ENCODE measurements at regions not wholly inside any gene's neighbourhood (a gene's known extent, or its start where the extent isn't known, plus 50 kb on each side); places are given as distances from the start of the nearest gene placed in this dataset.

DNA sequence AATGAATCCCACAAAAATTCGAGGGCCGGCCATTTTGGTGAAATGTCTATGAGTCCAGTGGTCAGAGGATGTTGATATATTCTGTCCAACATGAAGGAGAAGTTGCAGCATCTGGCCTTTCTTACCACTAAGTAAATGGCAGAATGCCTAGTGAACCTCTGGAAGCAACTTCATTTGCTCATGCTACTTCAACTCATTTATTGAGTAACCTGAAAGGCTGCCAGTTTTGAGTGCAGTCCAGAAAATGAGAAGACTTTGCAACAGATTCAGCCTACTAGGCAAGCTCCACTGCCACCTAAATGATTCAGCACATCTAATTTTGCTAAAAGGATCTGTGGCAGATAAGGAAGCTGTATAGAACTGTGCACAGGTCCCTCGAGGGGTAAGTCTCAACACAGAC lies 265.0 kb downstream of the OPA1 start:
- Mint-ChIP-seq H3K27ac (ENCODE audit: unreplicated experiment) (no peak overlapping the region), H3K9me3 (ENCODE audit: low read depth, unreplicated experiment) (peaks cover 6% of the 10 kb centered on the region), H3K4me1 (ENCODE audit: low read depth, unreplicated experiment) (peaks cover 48% of the 10 kb centered on the region), H3K27me3 (ENCODE audit: unreplicated experiment) (no peaks in the 10 kb centered on the region), H3K4me3 (ENCODE audit: low read depth, unreplicated experiment) (no peak overlapping the region), H3K36me3 (ENCODE audit: insufficient read depth, unreplicated experiment) (no peaks in the 10 kb centered on the region)
- CTCF ChIA-PET = interaction anchor here (1.4 kb wide), 1 partner anchor 14 kb away, joined by 4 read pairs; no protein-coding TSS in a partner anchor
- TF ChIP-seq, protein P1, sequence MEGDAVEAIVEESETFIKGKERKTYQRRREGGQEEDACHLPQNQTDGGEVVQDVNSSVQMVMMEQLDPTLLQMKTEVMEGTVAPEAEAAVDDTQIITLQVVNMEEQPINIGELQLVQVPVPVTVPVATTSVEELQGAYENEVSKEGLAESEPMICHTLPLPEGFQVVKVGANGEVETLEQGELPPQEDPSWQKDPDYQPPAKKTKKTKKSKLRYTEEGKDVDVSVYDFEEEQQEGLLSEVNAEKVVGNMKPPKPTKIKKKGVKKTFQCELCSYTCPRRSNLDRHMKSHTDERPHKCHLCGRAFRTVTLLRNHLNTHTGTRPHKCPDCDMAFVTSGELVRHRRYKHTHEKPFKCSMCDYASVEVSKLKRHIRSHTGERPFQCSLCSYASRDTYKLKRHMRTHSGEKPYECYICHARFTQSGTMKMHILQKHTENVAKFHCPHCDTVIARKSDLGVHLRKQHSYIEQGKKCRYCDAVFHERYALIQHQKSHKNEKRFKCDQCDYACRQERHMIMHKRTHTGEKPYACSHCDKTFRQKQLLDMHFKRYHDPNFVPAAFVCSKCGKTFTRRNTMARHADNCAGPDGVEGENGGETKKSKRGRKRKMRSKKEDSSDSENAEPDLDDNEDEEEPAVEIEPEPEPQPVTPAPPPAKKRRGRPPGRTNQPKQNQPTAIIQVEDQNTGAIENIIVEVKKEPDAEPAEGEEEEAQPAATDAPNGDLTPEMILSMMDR (IDR thresholded peaks at IDR 0.05; ENCODE audit: unreplicated experiment) = no peak
- BruUV-seq (replicated peaks) = no TSS peak
- DNase-seq = no peak
- intact Hi-C loops (cut with micrococcal nuclease; ENCODE audit: unreplicated experiment) = no loop called here

DNA sequence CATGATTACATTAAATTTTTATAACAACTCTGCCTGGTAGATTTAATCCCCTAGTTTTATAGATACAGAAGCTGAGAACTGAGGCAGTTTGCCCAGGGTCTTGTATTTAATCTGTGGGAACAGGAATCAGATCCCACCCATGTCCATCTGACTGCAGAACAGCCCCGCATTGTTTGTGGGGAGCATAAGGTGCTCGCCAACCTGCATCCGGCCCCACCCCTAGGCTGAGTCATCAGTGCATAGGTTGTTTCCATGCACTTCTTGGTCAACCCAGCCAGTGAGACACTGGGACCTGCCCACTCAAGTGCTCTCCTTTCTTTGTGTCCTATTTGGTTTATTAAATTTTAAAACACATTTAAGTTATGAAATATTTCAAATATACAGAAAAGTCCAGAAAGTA lies 266.2 kb downstream of the OPA1 start:
- intact Hi-C loops (cut with micrococcal nuclease; ENCODE audit: unreplicated experiment) = no loop called here
- Mint-ChIP-seq H3K27me3 (ENCODE audit: unreplicated experiment) (no peaks in the 10 kb centered on the region), H3K27ac (ENCODE audit: unreplicated experiment) (no peak overlapping the region), H3K4me1 (ENCODE audit: low read depth, unreplicated experiment) (peaks cover 48% of the 10 kb centered on the region), H3K9me3 (ENCODE audit: low read depth, unreplicated experiment) (peaks cover 6% of the 10 kb centered on the region), H3K36me3 (ENCODE audit: insufficient read depth, unreplicated experiment) (no peaks in the 10 kb centered on the region), H3K4me3 (ENCODE audit: low read depth, unreplicated experiment) (no peak overlapping the region)
- CTCF ChIA-PET = interaction anchor here (0.7 to 1.4 kb wide), 2 partner anchors 14 to 16 kb away, joined by 3 to 4 read pairs; no protein-coding TSS in a partner anchor
- no peak for DNase-seq
- TF ChIP-seq, protein P1 (IDR thresholded peaks at IDR 0.05; ENCODE audit: unreplicated experiment) = no peak
- no TSS peak for BruUV-seq (replicated peaks)

DNA sequence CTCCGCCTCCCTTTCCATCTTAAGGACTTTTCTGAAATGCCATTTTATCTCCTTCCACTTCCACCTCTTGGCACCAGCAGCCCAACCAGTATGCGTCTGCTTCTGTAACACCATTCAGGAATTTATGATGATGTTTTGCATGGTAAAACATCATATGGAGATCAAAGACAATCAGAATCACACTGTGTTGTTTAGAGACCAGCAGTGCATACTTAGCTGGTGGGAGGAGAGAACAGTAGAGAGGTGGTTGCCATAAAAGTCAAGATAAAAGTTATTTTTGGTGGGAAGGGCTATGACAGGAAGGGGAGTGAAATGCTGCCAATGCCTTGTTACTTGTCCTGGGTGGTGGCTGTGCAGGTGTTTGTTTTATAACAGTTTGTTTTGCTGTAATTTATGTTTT lies 268.0 kb downstream of the OPA1 start:
- Mint-ChIP-seq H3K27me3 (ENCODE audit: unreplicated experiment) (no peaks in the 10 kb centered on the region), H3K4me1 (ENCODE audit: low read depth, unreplicated experiment) (peaks cover 49% of the 10 kb centered on the region), H3K36me3 (ENCODE audit: insufficient read depth, unreplicated experiment) (no peaks in the 10 kb centered on the region), H3K4me3 (ENCODE audit: low read depth, unreplicated experiment) (no peak overlapping the region), H3K9me3 (ENCODE audit: low read depth, unreplicated experiment) (peaks cover 9% of the 10 kb centered on the region), H3K27ac (ENCODE audit: unreplicated experiment) (no peak overlapping the region)
- DNase-seq = no peak
- CTCF ChIA-PET = no interaction called here
- no TSS peak for BruUV-seq (replicated peaks)
- TF ChIP-seq, protein P1 (IDR thresholded peaks at IDR 0.05; ENCODE audit: unreplicated experiment) = no peak
- intact Hi-C loops (cut with micrococcal nuclease; ENCODE audit: unreplicated experiment) = no loop called here

GRCh38 chr3:193862843-193863242 lies 269.8 kb downstream of the OPA1 start:
- H3K27ac Mint-ChIP-seq (ENCODE audit: unreplicated experiment) = no peak overlapping the region
- CTCF ChIA-PET = interaction anchor here (0.6 to 1.1 kb wide), 3 partner anchors 9 to 109 kb away, joined by 3 to 5 read pairs (median 4); no protein-coding TSS in a partner anchor

More at GRCh38 chr3:193862843-193863242, 269.8 kb downstream of the OPA1 start:
- TF ChIP-seq, protein P1 (IDR thresholded peaks at IDR 0.05; ENCODE audit: unreplicated experiment) = no peak
- no peak for DNase-seq
- Mint-ChIP-seq H3K4me3 (ENCODE audit: low read depth, unreplicated experiment) (no peak overlapping the region), H3K4me1 (ENCODE audit: low read depth, unreplicated experiment) (peaks cover 67% of the 10 kb centered on the region), H3K36me3 (ENCODE audit: insufficient read depth, unreplicated experiment) (no peaks in the 10 kb centered on the region), H3K27me3 (ENCODE audit: unreplicated experiment) (no peaks in the 10 kb centered on the region), H3K9me3 (ENCODE audit: low read depth, unreplicated experiment) (peaks cover 9% of the 10 kb centered on the region)
- no TSS peak for BruUV-seq (replicated peaks)
- intact Hi-C loops (cut with micrococcal nuclease; ENCODE audit: unreplicated experiment) = no loop called here

Measured in Calu3 (cell line).